Osteoblast (primary cell): ENCODE measurements at regions not wholly inside any gene's neighbourhood (a gene's known extent, or its start where the extent isn't known, plus 50 kb on each side); places are given as distances from the start of the nearest gene placed in this dataset.

Source experiments
- DNase-seq: peaks from one replicate; pipeline ENCODE4 v3.0.0; 2011; ENCODE audit warnings: low spot score, mixed read lengths; ENCODE audit not compliant: insufficient read length; ENCODE audit errors: missing footprints
- H2AFZ ChIP-seq: 2 replicates; pipeline ENCODE4 v1.6.0; 2011; ENCODE audit warnings: mild to moderate bottlenecking, low read length
- H3K27ac ChIP-seq: 2 replicates; pipeline ENCODE4 v1.5.1; 2011; ENCODE audit warnings: mild to moderate bottlenecking, low read depth, low read length, moderate library complexity
- H3K27me3 ChIP-seq: 2 replicates; pipeline ENCODE4 v1.6.0; 2012; ENCODE audit warnings: mild to moderate bottlenecking, control low read depth, inconsistent platforms, low read length, moderate library complexity; ENCODE audit not compliant: insufficient read depth
- H3K36me3 ChIP-seq: 2 replicates; pipeline ENCODE4 v1.5.1; 2011; ENCODE audit warnings: mild to moderate bottlenecking, low read length, control low read depth, moderate library complexity; ENCODE audit not compliant: insufficient read depth
- H3K4me1 ChIP-seq: 2 replicates; pipeline ENCODE4 v1.5.1; 2011; ENCODE audit warnings: mild to moderate bottlenecking, low read length, control low read depth, moderate library complexity; ENCODE audit not compliant: insufficient read depth
- H3K4me2 ChIP-seq: 2 replicates; pipeline ENCODE4 v1.6.0; 2011; ENCODE audit warnings: mild to moderate bottlenecking, low read length; ENCODE audit not compliant: insufficient read depth
- H3K4me3 ChIP-seq: fragments of 200-600 bp; sonication (generic); 3 replicates; pipeline ENCODE4 v1.5.1; 2012; ENCODE audit warnings: mild to moderate bottlenecking, low read length, inconsistent platforms; ENCODE audit not compliant: insufficient read depth
- H3K79me2 ChIP-seq: 2 replicates; pipeline ENCODE4 v1.6.0; 2012; ENCODE audit warnings: mild to moderate bottlenecking, low read length, control low read depth, inconsistent platforms; ENCODE audit not compliant: insufficient read depth
- H3K9me3 ChIP-seq: 2 replicates; pipeline ENCODE4 v1.5.1; 2011; ENCODE audit warnings: low read depth, low read length, control low read depth
- H4K20me1 ChIP-seq: 2 replicates; pipeline ENCODE4 v1.6.0; 2012; ENCODE audit warnings: mild to moderate bottlenecking, low read length, control low read depth; ENCODE audit not compliant: insufficient read depth
- CTCF ChIP-seq: IDR thresholded peaks from 2 replicates; pipeline ENCODE4 v1.5.1; 2011; ENCODE audit warnings: mild to moderate bottlenecking, low read depth, low read length, moderate library complexity; ENCODE audit errors: extremely low read depth

GRCh38 chr9:2936221-2936620 lies 92.3 kb upstream of the PUM3 start:
- no peak overlapping the region for H3K4me2 ChIP-seq
- TF ChIP-seq CTCF, result no peak
- no peak for DNase-seq
- H3K4me1 ChIP-seq, result no peaks in the 10 kb centered on the region
- no peak overlapping the region for H3K4me3 ChIP-seq
- H3K27me3 ChIP-seq, result no peaks in the 10 kb centered on the region
- no peaks in the 10 kb centered on the region for H3K9me3 ChIP-seq
- H3K79me2 ChIP-seq, result no peaks in the 10 kb centered on the region
- H2AFZ ChIP-seq, result no peak overlapping the region
- H4K20me1 ChIP-seq, result no peaks in the 10 kb centered on the region
- H3K27ac ChIP-seq, result no peak overlapping the region
- no peaks in the 10 kb centered on the region for H3K36me3 ChIP-seq

DNA sequence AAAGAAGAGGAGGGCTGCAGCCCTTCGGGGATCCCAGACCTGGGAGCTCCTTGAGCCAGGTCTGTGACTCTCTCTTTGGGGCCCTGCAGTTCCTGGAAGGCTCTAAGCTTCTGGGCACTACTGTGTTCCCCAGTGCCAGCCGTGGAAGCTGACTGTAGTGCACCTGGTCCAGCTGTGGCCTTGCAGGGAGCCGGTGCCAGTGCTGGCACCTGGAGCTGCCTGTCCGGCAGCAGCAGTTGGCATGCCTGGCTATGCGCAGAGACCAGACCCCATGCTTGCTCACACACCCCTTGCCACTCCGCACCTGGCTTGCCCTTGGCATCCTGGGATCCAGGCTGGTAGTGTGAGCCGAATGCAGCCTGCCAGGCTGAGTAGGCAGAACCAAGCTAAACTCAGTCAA lies 91.0 kb upstream of the PUM3 start:
- Histone ChIP-seq H2AFZ (no peak overlapping the region), H4K20me1 (no peaks in the 10 kb centered on the region), H3K4me2 (no peak overlapping the region), H3K36me3 (no peaks in the 10 kb centered on the region), H3K4me1 (no peaks in the 10 kb centered on the region), H3K79me2 (no peaks in the 10 kb centered on the region), H3K4me3 (no peak overlapping the region), H3K27ac (no peak overlapping the region), H3K9me3 (no peaks in the 10 kb centered on the region), H3K27me3 (no peaks in the 10 kb centered on the region)
- TF ChIP-seq CTCF, result no peak
- DNase-seq, result peak; percentile 0

DNA sequence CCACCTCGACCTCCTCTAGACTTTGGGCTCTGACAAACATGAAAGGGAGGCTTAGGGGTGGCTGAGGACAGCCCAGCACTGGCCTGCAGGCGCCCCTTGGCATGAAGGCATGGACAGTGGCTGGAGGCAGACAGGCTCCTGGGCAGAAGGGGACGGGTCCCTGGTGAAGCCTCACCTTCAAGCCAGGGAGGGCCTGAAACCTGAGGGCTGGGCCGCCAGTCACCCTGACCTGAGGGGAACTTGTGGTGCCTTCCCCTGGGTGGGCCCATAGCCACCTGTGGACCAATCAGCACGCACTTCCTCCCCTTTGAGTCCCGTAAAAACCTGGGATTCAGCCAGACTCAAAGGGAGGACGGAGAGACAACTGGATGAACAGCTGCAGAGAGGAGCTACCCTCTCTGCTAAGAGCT lies 90.4 kb upstream of the PUM3 start:
- no peaks in the 10 kb centered on the region for H4K20me1 ChIP-seq
- no peak overlapping the region for H2AFZ ChIP-seq
- no peaks in the 10 kb centered on the region for H3K27me3 ChIP-seq
- H3K9me3 ChIP-seq, result no peaks in the 10 kb centered on the region
- DNase-seq, result peak; percentile 55
- H3K27ac ChIP-seq, result no peak overlapping the region
- no peaks in the 10 kb centered on the region for H3K36me3 ChIP-seq
- H3K4me2 ChIP-seq, result no peak overlapping the region
- H3K4me1 ChIP-seq, result no peaks in the 10 kb centered on the region
- TF ChIP-seq CTCF, result no peak
- no peaks in the 10 kb centered on the region for H3K79me2 ChIP-seq
- H3K4me3 ChIP-seq, result no peak overlapping the region

DNA sequence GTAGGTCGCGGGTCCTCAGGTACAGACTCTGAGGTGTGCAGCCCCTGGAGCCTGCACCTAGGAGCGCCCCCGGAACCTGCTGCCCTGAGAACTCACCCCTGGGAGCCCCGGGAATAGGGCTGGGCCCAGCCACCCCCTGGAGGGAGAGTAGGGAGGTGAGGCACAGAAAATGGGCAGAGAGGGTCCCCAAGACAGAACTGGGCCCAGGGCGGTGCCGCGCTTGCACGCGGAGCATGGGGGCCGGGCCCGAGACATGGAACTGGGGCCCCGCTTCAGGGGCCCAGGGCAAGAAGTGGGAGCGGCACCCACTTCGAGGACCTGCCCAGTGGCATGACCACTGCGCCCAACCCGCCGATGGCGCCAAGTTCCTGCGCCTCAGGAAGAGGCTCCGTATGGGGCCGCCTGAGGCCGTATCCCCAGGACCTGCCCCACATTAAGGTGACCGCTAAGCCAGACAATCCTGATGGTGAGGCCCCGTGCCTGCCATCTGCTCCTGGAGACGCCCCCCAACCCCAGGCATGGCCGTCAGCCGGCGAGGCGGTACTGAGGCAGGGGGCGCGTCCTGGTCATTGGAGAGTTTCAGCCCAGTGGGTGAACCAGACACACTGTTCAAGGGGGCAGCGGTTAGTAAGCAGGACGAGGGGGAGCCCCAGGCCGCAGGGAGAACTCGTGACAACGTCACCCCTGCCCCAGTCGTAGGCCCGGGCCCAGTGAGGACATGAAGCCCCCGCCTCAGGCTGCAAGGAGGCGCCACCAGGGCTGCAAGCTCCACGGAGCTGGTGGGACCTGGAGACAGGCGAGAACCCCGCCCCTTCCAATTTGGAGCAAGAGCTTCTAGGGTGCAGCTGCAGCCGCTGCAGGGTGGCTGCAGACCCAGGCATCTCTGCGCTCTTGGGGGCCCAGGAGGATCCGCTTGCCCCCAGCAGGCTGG lies 89.5 kb upstream of the PUM3 start:
- DNase-seq, result peak; percentile 15
- no peaks in the 10 kb centered on the region for H3K36me3 ChIP-seq
- H2AFZ ChIP-seq, result no peak overlapping the region
- TF ChIP-seq CTCF, result no peak
- no peak overlapping the region for H3K4me2 ChIP-seq
- H3K27me3 ChIP-seq, result no peaks in the 10 kb centered on the region
- no peaks in the 10 kb centered on the region for H4K20me1 ChIP-seq
- no peak overlapping the region for H3K4me3 ChIP-seq
- H3K9me3 ChIP-seq, result no peaks in the 10 kb centered on the region
- H3K4me1 ChIP-seq, result no peaks in the 10 kb centered on the region
- no peaks in the 10 kb centered on the region for H3K79me2 ChIP-seq
- no peak overlapping the region for H3K27ac ChIP-seq
